ENCODE measurements at regions not wholly inside any gene's neighbourhood (a gene's known extent, or its start where the extent isn't known, plus 50 kb on each side); places are given as distances from the start of the nearest gene placed in this dataset.

DNA sequence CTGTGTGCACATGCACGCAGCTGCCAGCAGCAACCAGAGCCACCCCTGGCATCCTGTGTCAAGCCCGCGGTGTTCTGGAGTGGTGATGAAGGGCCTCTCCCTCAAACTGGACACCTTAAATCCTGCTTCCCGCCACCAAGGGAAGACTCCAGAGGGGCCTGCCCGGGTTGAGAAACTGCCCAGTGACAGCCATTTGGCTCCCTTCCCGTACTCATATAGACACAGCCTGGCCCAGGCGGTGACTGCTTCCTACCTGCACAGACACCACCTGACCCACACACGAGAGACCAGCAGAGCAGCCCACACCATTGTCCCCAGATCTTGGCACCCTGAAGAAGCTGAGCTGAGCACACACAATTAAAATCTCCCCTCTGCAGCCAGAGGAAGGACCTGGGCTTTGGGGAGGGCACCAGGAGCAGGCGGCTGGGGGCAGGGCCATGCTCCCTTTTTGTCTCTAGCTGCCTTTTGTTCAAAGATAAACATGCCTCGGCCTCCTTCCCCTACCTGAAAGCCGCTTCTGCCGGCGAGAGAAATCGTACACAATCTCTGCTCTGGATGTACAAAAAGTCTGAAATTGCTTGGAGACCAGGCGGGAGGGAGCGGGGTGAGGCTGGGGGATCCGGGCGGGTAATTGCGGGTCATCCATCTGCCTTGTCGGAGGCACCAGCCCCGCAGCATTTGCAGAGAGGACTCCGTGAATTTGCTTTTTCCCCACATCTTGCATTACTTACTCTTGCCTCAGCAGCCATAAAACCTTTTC is 78.4 kb downstream of the TSPAN17 start:
- TF ChIP-seq, protein P1, sequence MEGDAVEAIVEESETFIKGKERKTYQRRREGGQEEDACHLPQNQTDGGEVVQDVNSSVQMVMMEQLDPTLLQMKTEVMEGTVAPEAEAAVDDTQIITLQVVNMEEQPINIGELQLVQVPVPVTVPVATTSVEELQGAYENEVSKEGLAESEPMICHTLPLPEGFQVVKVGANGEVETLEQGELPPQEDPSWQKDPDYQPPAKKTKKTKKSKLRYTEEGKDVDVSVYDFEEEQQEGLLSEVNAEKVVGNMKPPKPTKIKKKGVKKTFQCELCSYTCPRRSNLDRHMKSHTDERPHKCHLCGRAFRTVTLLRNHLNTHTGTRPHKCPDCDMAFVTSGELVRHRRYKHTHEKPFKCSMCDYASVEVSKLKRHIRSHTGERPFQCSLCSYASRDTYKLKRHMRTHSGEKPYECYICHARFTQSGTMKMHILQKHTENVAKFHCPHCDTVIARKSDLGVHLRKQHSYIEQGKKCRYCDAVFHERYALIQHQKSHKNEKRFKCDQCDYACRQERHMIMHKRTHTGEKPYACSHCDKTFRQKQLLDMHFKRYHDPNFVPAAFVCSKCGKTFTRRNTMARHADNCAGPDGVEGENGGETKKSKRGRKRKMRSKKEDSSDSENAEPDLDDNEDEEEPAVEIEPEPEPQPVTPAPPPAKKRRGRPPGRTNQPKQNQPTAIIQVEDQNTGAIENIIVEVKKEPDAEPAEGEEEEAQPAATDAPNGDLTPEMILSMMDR (IDR thresholded peaks at IDR 0.05; ENCODE audit: low read depth, low read length) = no peak

GRCh38 chr5:176726746-176727527 is 79.7 kb downstream of the TSPAN17 start:
- TF ChIP-seq, protein P1 (IDR thresholded peaks at IDR 0.05; ENCODE audit: low read depth, low read length) = no peak
- no peaks in the 10 kb centered on the region for H3K36me3 ChIP-seq
- no peaks in the 10 kb centered on the region for H3K9me3 ChIP-seq (ENCODE audit: severe bottlenecking)
- no peak overlapping the region for H3K27ac ChIP-seq
- no peaks in the 10 kb centered on the region for H3K27me3 ChIP-seq (ENCODE audit: insufficient read depth, low read depth, severe bottlenecking)
- no peak for DNase-seq
- H3K4me3 ChIP-seq (ENCODE audit: low read depth, low read length) = no peak overlapping the region

More for the DNA sequence above, 78.4 kb downstream of the TSPAN17 start:
- Histone ChIP-seq H3K27me3 (ENCODE audit: insufficient read depth, low read depth, severe bottlenecking) (no peaks in the 10 kb centered on the region), H3K9me3 (ENCODE audit: severe bottlenecking) (no peaks in the 10 kb centered on the region), H3K27ac (no peak overlapping the region), H3K4me3 (ENCODE audit: low read depth, low read length) (no peak overlapping the region), H3K36me3 (no peaks in the 10 kb centered on the region)
- no peak for DNase-seq

GRCh38 chr5:176727528-176727900 is 80.2 kb downstream of the TSPAN17 start:
- DNase-seq = no peak
- TF ChIP-seq, protein P1 (IDR thresholded peaks at IDR 0.05; ENCODE audit: low read depth, low read length) = no peak
- Histone ChIP-seq H3K27me3 (ENCODE audit: insufficient read depth, low read depth, severe bottlenecking) (no peaks in the 10 kb centered on the region), H3K27ac (no peak overlapping the region), H3K36me3 (no peaks in the 10 kb centered on the region), H3K9me3 (ENCODE audit: severe bottlenecking) (no peaks in the 10 kb centered on the region), H3K4me3 (ENCODE audit: low read depth, low read length) (no peak overlapping the region)

DNA sequence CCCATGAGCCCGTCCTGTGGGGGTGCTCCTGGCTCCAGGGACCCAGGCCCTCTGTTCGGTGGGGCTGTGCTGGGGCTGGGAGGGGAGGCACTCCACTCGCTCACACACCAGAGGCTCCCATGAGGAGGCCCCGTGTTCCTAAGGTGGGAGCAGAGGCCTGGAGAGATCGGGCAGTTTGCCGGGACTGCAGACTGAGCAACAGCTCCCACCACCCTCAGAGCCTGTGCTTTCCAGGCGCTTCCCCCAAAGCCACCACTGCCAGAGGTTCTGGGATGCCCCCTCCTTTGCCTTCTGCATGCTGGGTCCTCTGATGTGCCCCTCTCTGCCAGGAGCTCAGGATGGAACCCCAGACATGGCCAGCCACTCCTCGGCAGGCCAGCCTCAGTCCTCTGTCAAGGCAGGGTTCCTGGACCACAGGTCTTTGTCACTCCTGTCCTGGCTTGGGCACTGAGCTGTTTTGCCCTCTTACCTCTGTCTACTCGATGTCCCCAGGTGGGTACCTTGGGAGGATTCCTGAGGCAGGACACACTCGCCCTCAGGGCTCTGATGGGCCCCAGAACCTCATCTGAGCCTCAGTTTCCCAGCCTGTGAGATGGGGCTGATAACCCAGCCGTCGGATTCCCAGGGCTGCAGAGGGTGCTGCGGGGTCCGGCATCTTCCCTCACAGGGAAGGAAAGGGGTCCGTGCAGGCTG is 80.8 kb downstream of the TSPAN17 start:
- DNase-seq = no peak
- Histone ChIP-seq H3K36me3 (no peaks in the 10 kb centered on the region), H3K27me3 (ENCODE audit: insufficient read depth, low read depth, severe bottlenecking) (no peaks in the 10 kb centered on the region), H3K27ac (no peak overlapping the region), H3K9me3 (ENCODE audit: severe bottlenecking) (no peaks in the 10 kb centered on the region), H3K4me3 (ENCODE audit: low read depth, low read length) (no peak overlapping the region)
- TF ChIP-seq, protein P1 (IDR thresholded peaks at IDR 0.05; ENCODE audit: low read depth, low read length) = no peak

GRCh38 chr5:176728831-176729251 is 81.5 kb upstream of the UNC5A start:
- Histone ChIP-seq H3K36me3 (no peaks in the 10 kb centered on the region), H3K9me3 (ENCODE audit: severe bottlenecking) (no peaks in the 10 kb centered on the region), H3K27ac (no peak overlapping the region), H3K27me3 (ENCODE audit: insufficient read depth, low read depth, severe bottlenecking) (no peaks in the 10 kb centered on the region), H3K4me3 (ENCODE audit: low read depth, low read length) (no peak overlapping the region)
- no peak for DNase-seq
- TF ChIP-seq, protein P1 (IDR thresholded peaks at IDR 0.05; ENCODE audit: low read depth, low read length) = no peak

Data from WERI-Rb-1 (cell line).